NCI-H1092 (cell line): ENCODE measurements at regions not wholly inside any gene's neighbourhood (a gene's known extent, or its start where the extent isn't known, plus 50 kb on each side); places are given as distances from the start of the nearest gene placed in this dataset.

Experiments
- DNase-seq: peaks from one replicate; lab custom pipeline; 2025; lab: John Stamatoyannopoulos, UW

DNA sequence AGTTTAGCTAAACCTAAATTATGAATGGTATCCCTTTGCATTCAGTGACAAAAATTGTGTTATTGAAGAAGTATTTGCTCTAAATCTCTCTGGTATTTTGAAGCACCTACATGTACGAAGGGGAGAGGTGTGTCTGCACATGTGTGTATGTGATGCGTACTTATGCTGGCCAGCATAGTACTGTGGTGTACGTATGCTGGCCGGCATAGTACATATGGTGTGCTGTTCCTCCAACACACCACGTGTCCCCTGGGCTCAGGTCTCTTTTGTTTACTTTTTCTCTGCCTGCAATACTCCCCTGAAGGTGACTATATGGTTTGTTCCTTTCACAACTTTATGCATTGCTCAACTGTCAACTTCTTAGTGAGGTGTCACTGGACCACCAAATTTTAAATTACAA is 360.3 kb downstream of the CRPPA start:
- no peak for DNase-seq

DNA sequence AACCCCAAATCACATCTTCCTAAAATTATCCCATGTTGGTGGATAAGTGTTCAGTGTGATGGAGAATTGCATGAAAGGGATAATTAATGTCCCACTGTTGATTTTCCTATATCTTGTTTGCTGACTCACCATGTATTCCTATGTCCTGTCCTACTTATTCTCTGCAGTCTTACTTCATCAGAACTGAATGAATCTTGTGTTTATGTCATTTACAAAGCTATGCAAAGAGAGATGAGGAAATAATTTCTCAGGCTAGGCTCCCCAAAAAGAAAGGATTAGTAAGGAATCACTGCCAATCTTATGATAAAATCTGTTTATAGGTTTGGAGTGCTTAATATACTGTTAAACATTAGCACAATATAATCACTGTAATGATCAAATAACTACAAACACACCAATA is 360.8 kb downstream of the CRPPA start:
- DNase-seq, result no peak

DNA sequence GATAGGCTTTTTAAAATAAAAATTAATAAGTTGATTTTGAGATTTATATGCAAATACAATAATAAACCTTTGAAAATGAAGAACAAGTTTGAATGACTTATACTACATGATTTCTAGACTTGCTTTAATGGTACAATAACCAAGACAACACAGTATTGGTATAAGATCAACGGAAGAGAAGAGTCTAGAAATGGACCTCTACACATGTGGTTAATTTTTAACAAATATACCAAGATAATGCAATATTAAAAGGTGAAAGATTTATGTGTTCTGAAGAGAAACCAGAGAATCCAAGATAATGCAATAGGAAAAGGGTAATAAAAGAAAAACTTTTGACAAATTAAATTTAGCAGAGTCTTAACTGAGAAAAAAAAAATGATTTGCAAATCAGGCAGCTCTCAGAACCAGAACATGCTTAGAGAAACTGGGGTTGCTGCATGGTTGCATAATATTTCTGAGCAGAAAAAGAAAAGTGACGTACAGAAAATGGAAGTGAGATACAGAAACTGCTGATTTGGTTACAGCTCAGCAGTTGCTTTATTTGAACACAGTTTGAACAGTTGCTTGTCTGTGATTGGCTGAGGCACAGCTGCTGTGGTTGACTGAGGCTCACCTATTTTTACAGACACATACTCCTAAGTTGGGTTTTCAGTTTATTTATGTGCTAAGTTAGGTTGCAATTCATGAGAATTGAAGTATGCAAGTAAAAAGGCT is 365.9 kb downstream of the CRPPA start:
- no peak for DNase-seq

GRCh38 chr7:16051561-16052255 is 365.2 kb upstream of the MEOX2 start:
- DNase-seq, result no peak

DNA sequence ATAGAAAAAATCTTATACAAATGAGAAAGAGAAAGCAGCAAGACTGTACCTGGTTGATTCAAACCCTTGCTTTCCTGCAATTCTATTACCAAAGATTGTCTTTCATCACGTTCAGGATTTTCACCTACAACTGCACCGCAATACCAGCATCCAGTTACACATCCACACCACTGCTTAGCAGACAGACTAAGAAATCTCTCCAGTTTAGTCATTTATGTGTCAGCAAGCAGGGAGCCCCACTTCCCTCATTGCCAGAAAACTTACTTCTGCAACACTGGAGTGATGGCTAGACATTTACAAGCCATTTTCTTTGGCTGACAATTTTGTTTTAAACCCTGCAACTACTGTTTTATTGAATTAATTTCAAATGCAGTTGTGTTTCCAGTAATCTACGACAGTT is 359.6 kb upstream of the MEOX2 start:
- no peak for DNase-seq

GRCh38 chr7:16045296-16045695 is 358.8 kb upstream of the MEOX2 start:
- no peak for DNase-seq

GRCh38 chr7:16044645-16045044 is 358.2 kb upstream of the MEOX2 start:
- DNase-seq, result no peak

- no peak for DNase-seq
Observed at GRCh38 chr7:16040346-16040745, 353.9 kb upstream of the MEOX2 start.

DNA sequence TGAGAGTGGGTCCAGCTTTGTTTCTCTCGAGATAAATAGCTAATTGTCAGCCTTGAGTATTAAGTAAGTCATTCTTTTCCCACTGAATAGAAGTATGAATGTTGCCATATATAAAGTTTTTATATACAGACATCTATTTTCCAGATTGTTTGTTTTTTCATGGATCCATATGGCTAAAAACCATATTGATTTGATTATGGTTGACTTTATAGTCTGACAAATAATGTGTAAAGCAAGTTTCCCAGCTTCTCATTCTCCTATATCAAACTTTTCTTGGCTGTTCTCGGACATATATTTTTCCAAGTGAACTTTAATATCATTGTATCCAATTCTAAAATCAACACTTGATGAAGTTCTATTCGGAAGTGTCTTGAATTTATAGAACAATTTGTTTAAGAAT is 352.4 kb upstream of the MEOX2 start:
- DNase-seq, result no peak

- no peak for DNase-seq
Observed at GRCh38 chr7:16035392-16035791, 348.9 kb upstream of the MEOX2 start.

- DNase-seq, result no peak
Observed at GRCh38 chr7:16034866-16035265, 348.4 kb upstream of the MEOX2 start.

DNA sequence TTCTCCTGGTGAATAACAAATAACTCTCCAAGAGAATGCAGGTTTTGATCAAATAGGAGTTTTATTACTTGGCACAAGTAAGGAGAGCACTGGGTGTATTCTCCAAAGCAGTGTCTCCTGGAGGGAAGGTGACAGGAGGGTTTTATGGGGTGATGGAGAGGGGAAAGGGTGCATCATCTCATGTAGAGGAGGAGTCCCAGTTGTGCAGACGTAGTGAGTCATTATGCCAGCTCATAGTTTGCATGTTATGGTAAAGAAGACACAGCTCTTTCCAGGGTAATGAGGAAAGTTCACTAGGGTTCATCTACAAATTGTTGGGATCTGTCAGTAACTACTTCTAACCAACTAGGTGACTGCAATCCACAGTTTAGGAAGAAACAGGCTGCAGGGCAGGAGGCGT is 347.9 kb upstream of the MEOX2 start:
- DNase-seq, result no peak

GRCh38 chr7:16033233-16033632 is 346.8 kb upstream of the MEOX2 start:
- no peak for DNase-seq

DNA sequence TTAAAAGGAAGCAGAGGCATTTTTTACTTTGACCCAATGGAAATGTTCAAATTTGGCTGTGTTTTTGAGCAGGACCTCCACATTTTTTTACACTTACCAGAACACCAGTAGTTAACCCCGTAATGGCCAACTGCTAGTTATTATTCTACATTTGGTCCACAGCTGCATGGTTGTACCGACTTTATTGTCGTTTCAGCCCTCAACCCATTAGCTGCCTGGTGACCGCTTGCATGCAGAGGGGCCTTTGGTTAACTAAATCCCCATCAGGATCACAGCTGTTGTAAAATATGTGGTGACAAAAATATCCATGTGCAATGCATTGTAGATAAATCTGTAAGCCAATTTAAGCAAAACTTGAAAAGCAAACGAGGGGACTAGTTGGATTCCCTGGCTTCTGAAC is 342.2 kb upstream of the MEOX2 start:
- no peak for DNase-seq

DNA sequence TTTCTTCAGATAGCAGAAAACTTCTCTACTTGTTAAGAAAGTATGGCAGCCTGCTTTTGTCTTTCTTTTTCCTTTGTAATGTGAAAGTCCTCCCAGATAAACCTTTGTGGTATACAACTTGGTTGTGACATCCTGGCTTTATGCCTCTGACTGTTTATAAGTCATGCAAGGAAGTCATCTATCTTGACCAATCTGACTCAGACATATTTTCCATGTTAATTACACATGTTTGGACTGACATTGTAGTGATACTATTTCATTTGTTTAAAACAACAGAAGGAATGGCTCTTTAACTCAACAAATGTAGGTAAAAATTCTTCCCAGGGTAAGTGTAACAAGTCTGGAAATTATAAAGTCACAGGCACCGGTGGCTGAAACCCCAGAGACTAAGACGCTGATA is 341.6 kb upstream of the MEOX2 start:
- no peak for DNase-seq

DNA sequence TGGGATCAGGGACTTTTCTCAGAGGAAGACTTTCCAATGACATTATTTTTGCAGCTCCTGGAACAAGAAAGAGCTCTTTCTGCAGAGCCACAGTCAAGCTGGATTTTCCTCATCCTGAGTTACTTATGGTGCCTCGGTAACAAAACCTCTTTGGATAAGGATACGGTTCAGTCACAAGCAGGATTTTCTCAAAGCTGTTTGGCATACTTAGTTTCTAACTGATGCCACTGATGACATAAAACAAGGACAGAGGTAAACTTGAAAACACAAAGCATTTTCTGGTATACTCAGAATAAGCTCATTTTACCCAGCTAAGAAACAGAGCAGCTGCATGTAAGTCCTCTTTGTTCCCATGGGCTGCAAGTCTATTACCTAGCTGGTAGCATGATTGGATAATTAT is 340.9 kb upstream of the MEOX2 start:
- DNase-seq, result no peak

DNA sequence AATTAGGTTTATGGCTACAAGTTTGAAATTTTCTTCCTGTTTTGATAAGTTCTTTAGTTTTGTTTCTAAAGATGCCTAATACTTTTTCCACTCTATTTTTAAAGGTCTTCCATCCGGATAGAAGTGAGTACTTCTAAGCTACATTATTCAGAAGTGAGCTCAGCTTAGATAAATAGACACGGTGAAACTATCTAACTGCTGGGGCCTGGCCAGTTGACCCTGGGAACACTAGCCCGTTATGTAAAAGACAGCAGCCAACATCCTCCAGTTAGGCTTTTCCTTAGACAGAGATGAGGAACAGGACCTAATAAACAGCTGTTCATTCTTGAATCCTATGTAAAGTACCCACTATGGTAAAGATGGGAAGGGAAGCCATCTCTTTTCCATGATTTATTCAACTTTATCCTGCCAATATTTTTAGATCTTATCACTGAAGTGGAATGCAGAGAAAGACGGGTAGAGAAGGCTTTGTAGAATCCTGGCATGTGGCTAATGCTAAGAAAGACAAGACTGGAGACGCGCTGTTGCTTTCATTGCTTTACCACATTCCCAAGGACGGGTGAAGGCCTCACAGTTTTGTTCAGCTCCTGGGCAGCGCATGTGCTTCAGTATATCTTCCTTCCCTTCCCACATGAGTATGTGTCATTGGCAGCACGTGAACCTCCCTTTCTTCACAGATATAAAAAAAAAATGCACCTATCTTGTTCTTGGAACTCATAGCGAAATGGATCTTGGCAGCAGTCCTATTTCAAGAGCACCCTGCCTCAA is 340.0 kb upstream of the MEOX2 start:
- DNase-seq, result no peak

DNA sequence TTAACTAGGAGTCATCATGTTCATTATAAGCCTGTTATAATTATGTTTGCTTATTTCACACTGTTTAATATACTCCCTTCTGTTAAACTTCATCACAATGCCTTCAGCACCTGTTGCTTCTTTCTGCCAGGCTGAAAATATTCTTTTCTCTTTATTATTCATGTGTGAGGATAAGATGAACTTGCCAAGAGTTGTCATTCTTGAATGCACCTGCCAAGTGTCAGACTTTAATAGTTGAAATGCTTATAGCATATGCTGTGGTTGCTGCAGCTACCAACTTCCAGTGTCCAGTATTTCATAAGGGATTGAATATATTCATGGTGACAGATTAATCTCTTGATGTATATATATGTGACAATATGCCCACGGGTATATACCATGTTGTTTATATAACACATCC is 339.2 kb upstream of the MEOX2 start:
- DNase-seq, result no peak

- no peak for DNase-seq
Observed at GRCh38 chr7:16023503-16023902, 337.0 kb upstream of the MEOX2 start.

DNA sequence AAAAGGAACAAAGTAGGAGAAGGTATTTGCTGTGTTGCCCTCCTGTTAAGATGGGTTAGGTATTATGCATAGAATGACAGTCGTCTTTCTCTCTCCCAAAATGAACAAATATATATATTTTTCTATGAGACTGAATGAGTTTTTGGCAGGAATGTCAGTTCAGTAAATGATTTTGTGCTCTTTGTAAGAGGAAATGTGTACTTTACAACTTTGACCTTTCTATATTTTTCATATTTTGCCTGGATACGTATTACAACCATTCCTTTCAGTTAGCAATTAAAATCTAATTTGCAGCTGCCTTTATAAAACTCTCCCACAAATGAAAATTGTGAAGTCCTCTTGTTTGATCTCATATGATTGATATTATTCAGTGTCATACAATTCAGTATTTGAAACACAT is 336.6 kb upstream of the MEOX2 start:
- no peak for DNase-seq

GRCh38 chr7:16021851-16022250 is 335.4 kb upstream of the MEOX2 start:
- no peak for DNase-seq

- DNase-seq, result no peak
Observed at GRCh38 chr7:16015981-16016380, 329.5 kb upstream of the MEOX2 start.

GRCh38 chr7:16014031-16014430 is 327.5 kb upstream of the MEOX2 start:
- no peak for DNase-seq
